Astrocyte of the cerebellum (primary cell): ENCODE measurements at regions not wholly inside any gene's neighbourhood (a gene's known extent, or its start where the extent isn't known, plus 50 kb on each side); places are given as distances from the start of the nearest gene placed in this dataset.
"Not testable (repeated sequence)": the region's sequence is repeated elsewhere in the genome, so short reads cannot be mapped to it uniquely, and the experiment has no call there.

Source experiments
- DNase-seq: peaks from one replicate; pipeline ENCODE4 v3.0.0-alpha.2; 2011; ENCODE audit warnings: low read depth
- H3K4me3 ChIP-seq: 2 replicates; pipeline ENCODE4 v1.5.1; 2011; ENCODE audit warnings: mild to moderate bottlenecking, low read depth, low read length, moderate library complexity
- in situ Hi-C: cut with HindIII; loops from 2 replicates; pipeline ENCODE4 v1.10.0; 2017; ENCODE audit warnings: low sequenced_read_pairs
- TF ChIP-seq, protein P1 (sequence below): IDR thresholded peaks from 2 replicates; pipeline ENCODE4 v1.5.1; 2012; ENCODE audit warnings: low read length, low read depth, moderate library complexity, mild to moderate bottlenecking; ENCODE audit errors: missing control alignments

DNA sequence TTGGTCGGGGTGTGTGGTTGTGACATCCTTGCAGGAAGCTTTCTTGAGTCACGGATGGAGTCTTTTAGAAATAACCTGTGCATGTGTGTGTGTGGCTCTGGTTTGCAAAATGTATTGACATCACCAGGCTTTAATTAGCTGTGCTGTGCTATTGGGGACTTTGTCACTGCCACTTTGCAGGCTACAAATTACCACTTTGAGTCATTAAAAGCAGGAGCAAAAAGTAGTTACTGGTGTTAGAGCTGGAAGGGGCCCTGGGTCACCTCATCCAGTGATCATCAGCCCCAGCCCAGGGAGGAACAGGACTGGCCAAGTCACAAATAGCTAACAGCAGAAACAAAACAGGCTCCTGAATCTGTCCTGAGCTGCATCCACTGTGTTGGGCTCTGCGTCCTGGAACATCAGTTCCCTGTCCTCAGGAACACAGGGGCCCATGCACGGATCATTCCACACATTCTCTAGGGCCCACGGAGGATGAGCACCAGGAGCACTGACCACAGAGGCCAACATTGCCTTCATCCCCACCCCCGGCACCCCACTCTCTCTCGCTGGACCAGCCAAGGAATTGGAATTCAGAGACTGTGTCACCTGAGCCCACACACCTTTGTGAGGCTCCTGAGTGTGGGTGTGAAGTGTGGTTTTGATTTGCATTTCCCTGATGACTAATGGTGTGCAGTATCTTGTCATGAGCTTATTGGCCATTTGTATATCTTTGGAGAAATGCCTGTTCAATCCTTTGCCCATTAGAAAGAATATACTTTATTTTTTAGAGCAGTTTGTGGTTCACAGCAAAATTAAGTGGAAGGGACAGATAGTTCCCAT, 280.1 kb upstream of the C1orf174 start:
- TF ChIP-seq, protein P1, sequence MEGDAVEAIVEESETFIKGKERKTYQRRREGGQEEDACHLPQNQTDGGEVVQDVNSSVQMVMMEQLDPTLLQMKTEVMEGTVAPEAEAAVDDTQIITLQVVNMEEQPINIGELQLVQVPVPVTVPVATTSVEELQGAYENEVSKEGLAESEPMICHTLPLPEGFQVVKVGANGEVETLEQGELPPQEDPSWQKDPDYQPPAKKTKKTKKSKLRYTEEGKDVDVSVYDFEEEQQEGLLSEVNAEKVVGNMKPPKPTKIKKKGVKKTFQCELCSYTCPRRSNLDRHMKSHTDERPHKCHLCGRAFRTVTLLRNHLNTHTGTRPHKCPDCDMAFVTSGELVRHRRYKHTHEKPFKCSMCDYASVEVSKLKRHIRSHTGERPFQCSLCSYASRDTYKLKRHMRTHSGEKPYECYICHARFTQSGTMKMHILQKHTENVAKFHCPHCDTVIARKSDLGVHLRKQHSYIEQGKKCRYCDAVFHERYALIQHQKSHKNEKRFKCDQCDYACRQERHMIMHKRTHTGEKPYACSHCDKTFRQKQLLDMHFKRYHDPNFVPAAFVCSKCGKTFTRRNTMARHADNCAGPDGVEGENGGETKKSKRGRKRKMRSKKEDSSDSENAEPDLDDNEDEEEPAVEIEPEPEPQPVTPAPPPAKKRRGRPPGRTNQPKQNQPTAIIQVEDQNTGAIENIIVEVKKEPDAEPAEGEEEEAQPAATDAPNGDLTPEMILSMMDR = no peak
- H3K4me3 ChIP-seq = no peak overlapping the region
- DNase-seq = no peak
- in situ Hi-C loops = loop anchor here (5.0 kb wide), 1 partner anchor 68 kb away; no protein-coding TSS in a partner anchor

GRCh38 chr1:4186486-4186885, 286.4 kb upstream of the C1orf174 start:
- in situ Hi-C loops, H3K4me3 ChIP-seq, DNase-seq: not testable (repeated sequence)

DNA sequence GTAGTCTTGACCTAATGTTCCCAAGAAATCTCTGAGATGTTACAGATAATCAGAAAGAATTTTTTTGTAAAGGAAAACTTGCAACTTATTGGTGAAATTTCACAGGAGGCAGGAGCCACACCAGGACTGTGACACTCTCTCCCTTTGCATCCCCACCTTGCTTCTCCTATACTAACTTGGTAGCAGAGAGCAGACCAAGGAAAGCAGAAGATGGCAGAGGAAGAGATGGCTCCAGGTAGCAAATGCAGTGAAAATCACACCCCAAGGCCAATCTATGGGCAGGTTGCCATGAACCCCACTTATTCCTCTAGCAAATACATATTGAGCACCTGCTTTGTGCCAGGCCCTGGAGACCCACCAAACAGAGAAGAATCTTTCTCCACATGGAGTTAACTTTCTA, 303.4 kb upstream of the C1orf174 start:
- TF ChIP-seq, protein P1 = no peak
- no peak for DNase-seq
- in situ Hi-C loops = no loop called here
- no peak overlapping the region for H3K4me3 ChIP-seq

DNA sequence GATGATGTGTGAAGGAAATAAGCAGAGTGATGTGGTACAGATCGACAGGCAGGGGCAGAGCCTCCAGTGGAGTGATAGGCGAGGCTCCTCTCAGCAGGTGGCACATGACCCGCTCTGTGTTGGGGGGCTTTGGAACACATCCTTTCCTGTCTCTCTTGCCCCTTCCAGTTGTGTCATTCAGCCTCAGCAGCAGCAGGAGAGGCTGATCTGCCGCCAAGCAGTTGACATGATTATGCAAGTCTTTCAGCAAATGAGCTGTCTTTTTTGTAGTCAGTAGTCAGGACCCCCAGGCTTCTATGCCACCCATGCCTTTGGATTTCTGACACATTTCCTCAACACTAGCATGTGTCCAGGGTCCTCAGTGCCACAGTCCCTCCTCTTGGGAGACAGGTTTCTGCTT, 307.1 kb upstream of the C1orf174 start:
- in situ Hi-C loops = no loop called here
- TF ChIP-seq, protein P1 = no peak
- H3K4me3 ChIP-seq = no peak overlapping the region
- no peak for DNase-seq

- no peak for DNase-seq
- no peak overlapping the region for H3K4me3 ChIP-seq
- in situ Hi-C loops = no loop called here
- TF ChIP-seq, protein P1 = no peak
Measured at GRCh38 chr1:4207842-4208692, 308.0 kb upstream of the C1orf174 start.

DNA sequence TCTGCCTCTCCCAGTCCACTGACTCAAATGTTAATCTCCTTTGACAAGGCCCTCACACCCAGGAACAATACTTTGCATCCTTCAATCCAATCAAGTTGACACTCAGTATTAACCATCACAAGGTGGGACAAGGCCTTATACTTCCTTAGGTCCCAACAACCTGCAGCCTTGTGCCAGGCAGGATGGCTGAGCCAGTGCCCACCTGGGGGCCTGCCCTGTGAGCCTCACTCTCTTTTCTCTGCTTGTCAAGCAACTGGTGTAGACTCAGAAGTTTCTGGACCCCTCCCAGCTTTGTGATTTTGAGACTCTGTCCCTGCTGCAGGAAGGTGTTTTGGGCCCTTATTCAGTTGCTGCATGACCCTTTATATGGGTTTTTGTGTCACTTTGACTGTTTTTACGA, 310.0 kb upstream of the C1orf174 start:
- no peak overlapping the region for H3K4me3 ChIP-seq
- TF ChIP-seq, protein P1 = no peak
- DNase-seq = no peak
- in situ Hi-C loops = no loop called here

DNA sequence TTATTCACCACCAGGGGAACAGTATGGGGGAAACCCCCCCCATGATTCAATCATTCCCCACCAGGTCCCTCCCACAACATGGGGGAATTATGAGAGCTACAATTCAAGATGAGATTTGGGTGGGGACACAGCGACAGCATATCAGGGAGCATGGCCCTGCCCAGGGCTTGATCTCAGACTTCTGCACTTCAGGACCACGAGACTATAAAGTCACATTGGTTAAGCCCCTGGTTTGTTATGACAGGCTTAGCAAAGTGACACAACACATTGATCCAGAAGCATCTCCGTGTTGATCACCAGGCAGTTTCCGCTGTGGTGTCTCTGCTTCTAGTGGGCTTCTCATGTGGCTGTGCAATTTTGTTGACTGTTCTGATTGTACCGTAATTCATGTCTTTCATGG, 312.7 kb upstream of the C1orf174 start:
- in situ Hi-C loops = no loop called here

More for the DNA sequence above, 312.7 kb upstream of the C1orf174 start:
- H3K4me3 ChIP-seq = no peak overlapping the region
- no peak for DNase-seq
- TF ChIP-seq, protein P1 = no peak
